CD14-positive monocyte (primary cell): ENCODE measurements at regions not wholly inside any gene's neighbourhood (a gene's known extent, or its start where the extent isn't known, plus 50 kb on each side); places are given as distances from the start of the nearest gene placed in this dataset.
"Not testable (repeated sequence)": the region's sequence is repeated elsewhere in the genome, so short reads cannot be mapped to it uniquely, and the experiment has no call there.

Source experiments
- DNase-seq, 3 donors: peaks; one replicate each; pipeline ENCODE4 v3.0.0-alpha.2; 2011 to 2022
- H2AFZ ChIP-seq: 2 replicates; pipeline ENCODE4 v1.6.0; 2012; ENCODE audit warnings: mild to moderate bottlenecking, low read depth, low read length, inconsistent platforms; ENCODE audit not compliant: insufficient read depth, poor library complexity, severe bottlenecking
- H3K27ac ChIP-seq, 2 donors: 1 replicate in 1 of 2; 2 replicates in 1 of 2; pipeline ENCODE4 v1.5.1; 2012 to 2013; ENCODE audit warnings: low read length in 2 of 2, control low read depth in 1 of 2, inconsistent platforms in 1 of 2, low read depth in 1 of 2, mild to moderate bottlenecking in 1 of 2
- H3K27me3 ChIP-seq, 2 donors: one replicate each; pipeline versions ENCODE4 v1.6.0 to v1.6.1; 2011 to 2013; ENCODE audit warnings: low read length in 2 of 2; ENCODE audit not compliant: control insufficient read depth in 2 of 2, insufficient read depth in 2 of 2
- H3K36me3 ChIP-seq, 2 donors: replicated peaks in 1 of 2; 1 replicate in 1 of 2; 2 replicates in 1 of 2; pipeline versions ENCODE4 v1.5.1 to v1.6.1; 2012 to 2013; ENCODE audit warnings: low read length in 2 of 2, control low read depth in 1 of 2, inconsistent platforms in 1 of 2, mild to moderate bottlenecking in 1 of 2; ENCODE audit not compliant: insufficient read depth in 2 of 2, control insufficient read depth in 1 of 2
- H3K4me1 ChIP-seq, 2 donors: 1 replicate in 1 of 2; 2 replicates in 1 of 2; pipeline versions ENCODE4 v1.5.1 to v1.6.1; 2012 to 2013; ENCODE audit warnings: low read length in 2 of 2, control low read depth in 1 of 2, inconsistent platforms in 1 of 2, mild to moderate bottlenecking in 1 of 2, moderate library complexity in 1 of 2; ENCODE audit not compliant: insufficient read depth in 2 of 2, control insufficient read depth in 1 of 2
- H3K4me2 ChIP-seq: replicated peaks from 2 replicates; pipeline ENCODE3; 2012; ENCODE audit warnings: low read length, moderate library complexity, mild to moderate bottlenecking; ENCODE audit not compliant: poor library complexity, severe bottlenecking; ENCODE audit errors: extremely low read depth
- H3K4me3 ChIP-seq, 3 experiments: fragments of 200-600 bp in 1 of 3; sonication (generic) in 1 of 3; replicated peaks in 1 of 3; 1 replicate in 2 of 3; 2 replicates in 1 of 3; pipeline ENCODE4 v1.5.1; 2011 to 2013; ENCODE audit warnings: low read length in 3 of 3, mild to moderate bottlenecking in 3 of 3, control low read depth in 2 of 3, low read depth in 2 of 3, inconsistent platforms in 1 of 3, moderate library complexity in 1 of 3
- H3K79me2 ChIP-seq: 2 replicates; pipeline ENCODE4 v1.6.0; 2012; ENCODE audit warnings: mild to moderate bottlenecking, control low read depth, inconsistent platforms, low read length, moderate library complexity; ENCODE audit not compliant: insufficient read depth
- H3K9ac ChIP-seq: 2 replicates; pipeline ENCODE4 v1.6.0; 2017; ENCODE audit warnings: low read length, mild to moderate bottlenecking; ENCODE audit not compliant: insufficient read depth, poor library complexity, severe bottlenecking
- H3K9me3 ChIP-seq, 2 donors: replicated peaks in 1 of 2; 1 replicate in 1 of 2; 2 replicates in 1 of 2; pipeline versions ENCODE4 v1.5.1 to v1.6.1; 2012 to 2013; ENCODE audit warnings: low read length in 2 of 2, control low read depth in 1 of 2; ENCODE audit not compliant: control insufficient read depth in 1 of 2, insufficient read depth in 1 of 2
- H4K20me1 ChIP-seq: 2 replicates; pipeline ENCODE4 v1.6.0; 2012; ENCODE audit warnings: mild to moderate bottlenecking, low read length, control low read depth, moderate library complexity; ENCODE audit not compliant: insufficient read depth
- H3K27ac Mint-ChIP-seq, 7 donors: one replicate each; pipeline ENCODE4 v1.8.0; 2020; ENCODE audit warnings: mild to moderate bottlenecking in 7 of 7, mixed read lengths in 7 of 7, moderate library complexity in 6 of 7, inconsistent platforms in 2 of 7
- H3K27me3 Mint-ChIP-seq, 3 donors: one replicate each; pipeline ENCODE4 v1.8.0; 2021 to 2022; ENCODE audit warnings: low read depth in 3 of 3, mild to moderate bottlenecking in 3 of 3, mixed read lengths in 3 of 3, moderate library complexity in 3 of 3, inconsistent platforms in 1 of 3
- H3K36me3 Mint-ChIP-seq, 2 donors: one replicate each; pipeline ENCODE4 v1.8.0; 2020; ENCODE audit warnings: mixed read lengths in 2 of 2, inconsistent platforms in 1 of 2, mild to moderate bottlenecking in 1 of 2
- H3K4me1 Mint-ChIP-seq: one replicate; pipeline ENCODE4 v1.8.0; 2020; ENCODE audit warnings: mild to moderate bottlenecking, mixed read lengths
- H3K4me3 Mint-ChIP-seq, 2 donors: one replicate each; pipeline ENCODE4 v1.8.0; 2020; ENCODE audit warnings: mild to moderate bottlenecking in 2 of 2, mixed read lengths in 2 of 2, moderate library complexity in 1 of 2
- H3K9me3 Mint-ChIP-seq, 7 donors: one replicate each; pipeline ENCODE4 v1.8.0; 2020 to 2022; ENCODE audit warnings: mixed read lengths in 7 of 7, mild to moderate bottlenecking in 6 of 7, moderate library complexity in 6 of 7, inconsistent platforms in 2 of 7
- CTCF ChIP-seq: fragments of 200-600 bp; IDR thresholded peaks from one replicate; pipeline ENCODE4 v1.8.0; 2022; ENCODE audit warnings: antibody characterized with exemption, mild to moderate bottlenecking
- WGBS: methylation state at CpG from one replicate; pipeline ENCODE4 v1.1.5; 2013; ENCODE audit warnings: missing lambda C conversion rate; ENCODE audit not compliant: insufficient coverage; 5-methylcytosine and 5-hydroxymethylcytosine counted together
- intact Hi-C, 2 donors: fragments of 100-400 bp; cut with micrococcal nuclease; formaldehyde crosslinking; loops; one replicate each; pipeline versions ENCODE4 v1.15.0 to v1.15.1; 2023

GRCh38 chr1:189131576-189131975, 1346.1 kb downstream of the BRINP3 start:
- Histone ChIP-seq H3K27me3 (no peaks in the 10 kb centered on the region), H2AFZ (no peak overlapping the region)
- H3K27me3 Mint-ChIP-seq = no peaks in the 10 kb centered on the region

GRCh38 chr1:189139748-189140147, 1337.9 kb downstream of the BRINP3 start:
- H3K4me3 ChIP-seq, H3K36me3 ChIP-seq, DNase-seq, H3K27ac ChIP-seq, H3K4me1 ChIP-seq, H3K27me3 ChIP-seq, H3K4me2 ChIP-seq, H3K27me3 Mint-ChIP-seq, H3K36me3 Mint-ChIP-seq, H3K79me2 ChIP-seq, H4K20me1 ChIP-seq, H3K27ac Mint-ChIP-seq, intact Hi-C loops, H3K9ac ChIP-seq, H3K4me1 Mint-ChIP-seq, H2AFZ ChIP-seq: not testable (repeated sequence)
- WGBS = 97% methylated on average over 20 of the region's 29 CpGs
- peaks cover 7 to 23% (median 15%) of the 10 kb centered on the region in 7 donors for H3K9me3 Mint-ChIP-seq
- H3K4me3 Mint-ChIP-seq = peak overlapping the region in 1 of 2 donors; percentile 16
- H3K9me3 ChIP-seq = peaks cover 9 to 21% of the 10 kb centered on the region in 2 donors

More at GRCh38 chr1:189131576-189131975, 1346.1 kb downstream of the BRINP3 start:
- Histone ChIP-seq H3K4me1 (no peaks in the 10 kb centered on the region), H3K9ac (no peak overlapping the region), H3K4me2 (no peak overlapping the region), H4K20me1 (no peaks in the 10 kb centered on the region), H3K4me3 (no peak overlapping the region), H3K9me3 (peaks cover 10 to 20% of the 10 kb centered on the region in 2 donors), H3K27ac (no peak overlapping the region), H3K79me2 (no peaks in the 10 kb centered on the region), H3K36me3 (no peaks in the 10 kb centered on the region)
- Mint-ChIP-seq H3K4me1 (no peaks in the 10 kb centered on the region), H3K36me3 (no peaks in the 10 kb centered on the region), H3K4me3 (no peak overlapping the region), H3K27ac (no peak overlapping the region), H3K9me3 (peaks cover 0 to 9% (median 3%) of the 10 kb centered on the region in 7 donors)
- intact Hi-C loops = no loop called here
- TF ChIP-seq CTCF = no peak
- WGBS = no CpG with 5 or more reads among the region's 3 CpGs
- no peak for DNase-seq
